ENCODE measurements at regions not wholly inside any gene's neighbourhood (a gene's known extent, or its start where the extent isn't known, plus 50 kb on each side); places are given as distances from the start of the nearest gene placed in this dataset.
"Not testable (repeated sequence)": the region's sequence is repeated elsewhere in the genome, so short reads cannot be mapped to it uniquely, and the experiment has no call there.

DNA sequence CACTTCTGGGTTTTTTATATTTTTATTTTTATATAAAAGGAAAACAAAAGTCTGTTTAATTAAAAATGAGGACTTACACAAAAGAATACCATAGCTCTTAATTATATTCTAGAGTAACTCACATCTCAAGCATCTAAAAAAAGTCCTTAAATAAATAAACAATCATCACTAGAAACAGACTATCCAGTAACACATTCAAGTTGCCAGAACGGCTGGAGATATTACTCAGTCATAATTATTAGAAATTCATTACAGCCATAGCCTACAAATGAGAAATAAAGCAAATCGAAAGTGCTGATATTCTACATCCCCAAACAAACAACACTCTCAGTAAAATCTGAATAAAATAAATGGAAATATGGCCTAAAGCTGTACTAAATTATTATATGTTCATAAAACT, 182.5 kb upstream of the C11orf58 start:
- DNase-seq (ENCODE audit: extremely low read depth in 1 of 11, low read depth in 9 of 11, low spot score in 4 of 11), result no peak

DNA sequence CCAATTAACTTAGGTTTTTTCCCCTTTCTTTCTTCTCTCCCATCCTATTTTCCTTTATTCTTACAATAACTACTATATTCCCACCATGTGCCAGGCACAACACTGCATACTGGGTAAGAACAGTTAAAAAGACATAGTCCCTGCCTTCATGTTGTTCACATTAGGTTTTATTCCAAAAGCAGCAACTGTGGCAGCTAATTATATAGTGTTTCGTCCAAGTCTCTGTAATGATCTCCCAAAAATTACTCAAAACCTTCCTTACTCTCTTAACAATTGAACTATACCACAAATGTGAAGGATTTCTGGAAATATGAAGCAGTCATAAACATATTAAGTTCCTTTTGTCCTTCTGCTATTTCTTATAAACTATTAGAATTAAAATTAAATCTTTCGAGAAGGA, 184.1 kb upstream of the C11orf58 start:
- no peak for DNase-seq (ENCODE audit: extremely low read depth in 1 of 11, low read depth in 9 of 11, low spot score in 4 of 11)

DNA sequence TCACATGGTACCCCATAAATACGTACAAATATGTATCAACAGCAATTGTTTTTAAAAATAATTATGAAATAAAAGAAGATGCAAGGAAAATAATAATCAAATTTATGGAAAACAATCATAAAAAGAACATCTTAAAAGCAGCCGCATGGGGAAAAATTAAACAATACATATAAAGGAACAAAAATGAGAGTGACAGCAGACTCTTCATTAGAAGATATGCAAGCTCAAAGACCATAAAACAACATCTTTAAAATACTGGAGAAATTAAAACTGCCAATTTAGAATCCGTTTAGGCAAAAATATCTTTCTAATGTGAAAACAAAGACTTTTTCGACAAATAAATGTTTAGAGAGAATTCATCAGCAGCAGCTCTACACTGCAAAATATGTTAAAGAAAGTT, 190.6 kb upstream of the C11orf58 start:
- no peak for DNase-seq (ENCODE audit: extremely low read depth in 1 of 11, low read depth in 9 of 11, low spot score in 4 of 11)

DNA sequence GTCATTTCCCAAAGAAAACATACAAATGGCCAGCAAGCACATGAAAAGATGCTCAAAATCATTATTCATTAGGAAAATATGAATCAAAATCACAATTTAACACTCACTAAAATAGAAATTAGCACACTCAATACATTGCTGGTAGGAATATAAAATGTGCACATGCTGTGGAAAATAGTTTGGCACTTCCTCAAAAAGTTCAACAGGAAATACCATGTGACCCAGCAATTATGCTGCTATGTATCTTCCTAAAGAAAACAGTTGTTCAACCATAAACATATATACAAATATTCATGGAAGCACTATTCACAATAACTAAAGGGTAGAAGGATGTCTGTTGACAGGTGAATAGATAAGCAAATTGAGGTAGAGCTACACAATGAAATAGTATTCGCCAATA, 187.3 kb upstream of the SOX6 start:
- DNase-seq (ENCODE audit: extremely low read depth in 1 of 11, low read depth in 9 of 11, low spot score in 4 of 11), result no peak

DNA sequence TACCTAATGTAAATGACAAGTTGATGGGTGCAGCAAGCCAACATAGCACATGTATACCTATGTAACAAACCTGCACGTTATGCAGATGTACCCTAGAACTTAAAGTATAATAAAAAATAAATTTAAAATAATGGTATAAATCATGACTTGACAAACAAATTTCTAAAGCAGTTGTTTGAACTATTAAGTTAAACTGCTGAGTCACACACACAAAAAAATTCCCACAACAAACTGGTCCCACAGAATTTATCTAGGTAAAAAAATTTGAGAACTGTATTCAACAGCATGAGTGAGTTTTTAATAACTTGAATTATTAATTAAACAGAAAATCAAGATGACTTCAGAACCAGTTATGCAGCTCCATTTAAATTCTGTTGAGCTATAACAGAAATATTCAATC, 186.0 kb upstream of the SOX6 start:
- DNase-seq (ENCODE audit: extremely low read depth in 1 of 11, low read depth in 9 of 11, low spot score in 4 of 11), result no peak

DNA sequence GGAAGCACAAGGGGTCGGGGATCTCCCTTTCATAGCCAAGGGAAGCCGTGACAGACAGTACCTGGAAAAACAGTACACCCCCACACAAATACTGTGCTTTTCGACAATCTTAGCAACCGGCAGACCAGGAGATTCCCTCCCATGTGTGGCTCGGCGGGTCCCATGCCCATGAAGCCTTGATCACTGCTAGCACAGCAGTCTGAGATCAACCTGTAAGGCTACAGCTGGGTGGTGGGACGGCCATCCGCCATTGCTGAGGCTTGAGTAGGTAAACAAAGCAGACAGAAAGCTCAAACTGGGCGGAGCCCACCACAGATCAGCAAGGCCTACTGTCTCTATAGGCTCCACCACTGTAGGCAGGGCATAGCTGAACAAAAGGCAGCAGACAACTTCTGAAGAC, 180.2 kb upstream of the SOX6 start:
- DNase-seq (ENCODE audit: extremely low read depth in 1 of 11, low read depth in 9 of 11, low spot score in 4 of 11), result no peak

DNA sequence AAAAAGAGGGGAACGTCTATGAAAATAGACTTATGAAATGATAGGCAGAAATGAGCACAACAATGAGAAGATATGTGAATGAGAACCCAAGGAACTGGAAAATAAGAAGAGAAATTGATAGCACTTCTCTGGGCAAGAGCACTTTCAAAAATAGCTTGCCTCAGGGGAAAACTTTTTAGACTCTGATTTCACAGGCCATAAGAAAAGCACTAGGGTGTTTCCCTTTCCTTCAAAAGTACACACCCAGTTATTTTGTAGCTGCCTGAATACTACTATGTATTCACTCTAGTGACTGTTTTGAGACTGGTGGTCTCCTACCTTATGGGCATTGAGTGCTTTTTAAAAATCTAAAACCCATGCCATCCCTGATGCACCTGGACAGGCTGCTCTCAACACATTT, 172.3 kb upstream of the SOX6 start:
- DNase-seq (ENCODE audit: extremely low read depth in 1 of 11, low read depth in 9 of 11, low spot score in 4 of 11), result no peak

DNA sequence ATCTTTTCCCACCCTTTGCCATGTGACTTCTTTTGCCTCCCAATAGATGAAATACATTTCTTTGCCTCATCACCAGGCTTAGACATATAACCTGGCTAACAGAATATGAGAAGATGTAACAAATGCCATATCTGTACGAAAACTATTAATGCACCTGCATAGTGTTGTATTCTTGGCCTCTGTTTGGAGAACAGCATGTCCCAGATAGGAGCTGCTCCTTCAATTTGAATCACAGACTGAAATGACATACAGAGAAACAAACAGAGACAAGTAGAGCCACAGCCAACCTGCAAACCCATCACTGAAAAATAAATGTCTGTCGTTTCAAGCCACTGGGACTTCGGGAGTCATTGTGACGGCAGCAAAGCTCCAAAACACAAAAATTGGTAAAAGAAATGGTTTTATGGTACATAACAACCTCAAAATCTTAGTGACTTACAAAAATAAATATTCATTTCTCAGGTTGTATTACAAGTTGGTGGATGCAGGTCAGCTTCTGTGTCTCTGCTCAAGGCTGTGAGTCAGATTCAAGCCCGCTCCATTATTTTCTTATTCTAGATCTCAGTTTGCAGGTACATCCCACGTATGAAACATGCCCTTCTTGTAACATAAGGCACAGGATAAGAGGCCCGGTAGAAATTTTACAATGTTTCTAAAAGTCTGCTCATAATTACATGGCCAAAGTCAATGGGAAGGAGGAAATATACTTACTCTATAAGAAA, 171.3 kb upstream of the SOX6 start:
- no peak for DNase-seq (ENCODE audit: extremely low read depth in 1 of 11, low read depth in 9 of 11, low spot score in 4 of 11)

DNA sequence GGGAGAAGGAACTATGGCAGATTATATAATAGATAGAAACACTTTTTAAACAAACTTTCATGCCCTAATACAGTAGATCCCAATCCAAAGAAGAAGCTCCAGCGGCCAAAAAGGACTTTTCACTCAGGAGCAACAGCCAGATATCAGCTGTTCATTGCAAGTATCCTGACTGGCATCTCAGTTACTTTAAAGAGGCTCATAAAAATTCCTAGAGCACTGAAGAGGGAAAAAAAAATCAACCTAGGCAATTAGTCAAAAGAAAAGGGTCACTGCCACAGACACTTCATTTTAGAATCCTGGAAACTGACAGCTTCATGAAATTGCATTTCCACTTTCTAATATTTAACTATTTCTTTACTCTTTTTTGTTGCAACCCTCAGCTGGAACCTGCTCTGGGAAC, 170.6 kb upstream of the SOX6 start:
- DNase-seq (ENCODE audit: extremely low read depth in 1 of 11, low read depth in 9 of 11, low spot score in 4 of 11), result peak in 2 of 11 donors; percentile 2 to 7

DNA sequence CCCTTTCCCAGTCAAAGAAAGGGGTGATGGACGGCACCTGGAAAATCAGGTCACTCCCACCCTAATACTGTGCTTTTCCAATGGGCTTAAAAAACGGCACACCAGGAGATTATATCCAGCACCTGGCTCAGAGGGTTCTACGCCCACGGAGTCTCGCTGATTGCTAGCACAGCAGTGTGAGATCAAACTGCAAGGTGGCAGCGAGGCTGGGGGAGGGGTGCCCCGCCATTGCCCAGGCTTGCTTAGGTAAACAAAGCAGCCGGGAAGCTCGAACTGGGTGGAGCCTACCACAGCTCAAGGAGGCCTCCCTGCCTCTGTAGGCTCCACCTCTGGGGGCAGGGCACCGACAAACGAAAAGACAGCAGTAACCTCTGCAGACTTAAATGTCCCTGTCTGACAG, 164.4 kb upstream of the SOX6 start:
- not testable (repeated sequence) for DNase-seq (ENCODE audit: extremely low read depth in 1 of 11, low read depth in 9 of 11, low spot score in 4 of 11)

DNA sequence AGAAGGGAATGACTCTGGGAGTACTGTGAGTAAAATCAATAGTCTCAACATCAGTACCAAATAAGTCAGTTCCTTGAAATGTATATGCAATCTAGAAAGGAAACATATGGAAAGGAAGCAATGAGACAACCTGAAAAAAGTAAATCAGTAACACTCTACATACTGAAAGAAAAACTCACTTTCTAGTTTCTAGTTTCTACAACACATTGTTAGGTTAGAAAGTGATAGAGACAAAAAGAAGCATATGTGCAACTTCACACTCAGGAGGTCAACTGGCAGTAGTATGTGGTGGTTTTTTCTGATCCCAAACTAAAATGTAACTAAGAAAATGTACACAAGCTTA, 156.5 kb upstream of the SOX6 start:
- DNase-seq (ENCODE audit: extremely low read depth in 1 of 11, low read depth in 9 of 11, low spot score in 4 of 11), result no peak

DNA sequence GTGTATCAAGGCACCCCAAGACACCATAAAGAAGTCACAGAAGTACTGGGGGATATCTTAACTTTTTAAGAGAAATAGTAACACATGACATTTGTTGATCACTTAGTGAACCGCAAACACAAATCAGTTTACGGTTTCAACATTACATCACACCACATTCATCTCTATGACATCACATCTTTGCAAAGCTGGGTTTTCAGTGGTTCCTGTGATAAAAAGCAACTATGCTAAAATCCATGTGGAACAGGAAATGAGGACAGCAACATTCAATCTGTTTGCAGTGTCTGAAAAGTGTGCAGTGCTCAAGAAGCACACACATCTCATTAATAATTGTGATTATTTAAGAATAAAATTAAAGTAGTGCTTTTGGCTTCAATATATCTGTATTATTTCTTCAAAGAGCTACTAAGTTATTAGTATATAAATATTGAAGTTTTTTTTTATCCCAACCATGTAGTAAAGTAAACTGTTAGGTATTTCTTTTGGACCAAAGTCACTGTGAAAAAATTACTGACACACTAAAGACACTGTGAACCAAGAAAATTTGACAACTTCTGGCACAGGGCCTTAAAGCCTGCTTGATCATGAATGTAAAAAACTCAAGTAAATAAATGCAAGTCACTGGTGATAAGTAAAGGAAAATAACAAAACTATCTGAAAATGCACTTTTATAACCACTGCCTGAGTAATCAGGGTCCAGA, 156.0 kb upstream of the SOX6 start:
- DNase-seq (ENCODE audit: extremely low read depth in 1 of 11, low read depth in 9 of 11, low spot score in 4 of 11), result no peak

DNA sequence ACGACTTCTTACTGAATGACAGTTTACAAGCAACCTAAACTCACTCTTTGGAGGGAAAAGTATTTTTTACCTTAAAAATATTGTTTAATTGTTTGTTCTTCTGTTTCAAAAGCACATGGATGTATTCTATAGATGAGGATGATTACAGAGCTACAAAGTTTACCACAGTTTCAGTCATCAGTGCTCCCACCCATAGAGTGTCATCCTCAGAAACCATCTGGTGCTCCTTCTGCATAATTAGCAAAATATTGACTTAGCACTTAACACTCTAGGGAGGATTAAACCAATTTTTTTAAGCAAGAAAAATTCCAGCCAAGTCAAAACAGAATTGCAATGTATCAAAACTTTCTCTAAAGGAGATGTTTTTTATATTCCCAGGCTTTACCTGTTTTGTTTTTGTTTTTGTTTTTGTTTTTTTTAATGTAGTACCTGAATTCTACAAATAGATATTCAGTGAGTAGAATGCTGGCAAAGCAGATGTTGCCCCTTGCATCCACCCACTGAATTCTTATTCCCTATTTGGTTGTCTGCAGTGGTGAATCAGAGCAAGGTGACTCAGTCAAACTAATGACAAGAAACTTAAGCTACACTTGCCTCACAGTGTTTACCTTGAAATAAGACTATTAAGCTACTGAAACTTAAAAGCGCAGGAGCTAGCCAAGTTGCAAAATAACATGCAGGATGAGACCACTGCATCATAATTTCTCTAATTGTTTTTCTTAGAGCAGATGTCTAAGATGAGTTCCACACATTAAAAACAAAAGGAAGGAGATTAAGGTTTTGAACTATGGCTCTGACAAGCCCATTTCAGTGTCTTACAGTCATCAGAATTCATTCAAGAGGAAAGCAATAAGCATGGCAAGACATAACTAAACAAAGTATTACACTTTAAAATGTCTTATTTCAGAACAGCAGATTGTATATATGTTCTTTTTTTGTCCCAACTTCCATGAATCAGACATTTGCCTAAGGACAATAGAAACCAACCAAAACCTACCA, 155.1 kb upstream of the SOX6 start:
- peak in 2 of 11 donors; percentile 8 to 11 for DNase-seq (ENCODE audit: extremely low read depth in 1 of 11, low read depth in 9 of 11, low spot score in 4 of 11)

DNA sequence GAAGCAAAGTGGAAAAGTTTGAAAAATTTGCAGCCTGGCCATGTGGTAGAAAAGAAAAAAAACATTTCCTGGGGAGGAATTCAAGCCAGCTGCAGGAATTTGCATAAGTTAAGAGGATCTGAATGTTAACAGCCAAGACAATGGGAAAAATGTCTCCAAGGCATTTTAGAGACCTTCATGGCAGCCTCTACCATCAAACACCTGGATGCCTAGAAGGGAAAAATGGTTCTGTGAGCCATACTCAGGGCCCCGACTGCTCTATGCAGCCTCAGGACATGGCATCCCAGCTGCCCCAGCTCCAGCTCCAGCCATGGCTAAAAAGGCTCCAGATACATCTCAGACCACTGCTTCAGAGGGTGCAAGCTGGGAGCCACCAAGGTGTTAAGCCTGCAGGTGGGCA, 149.1 kb upstream of the SOX6 start:
- no peak for DNase-seq (ENCODE audit: extremely low read depth in 1 of 11, low read depth in 9 of 11, low spot score in 4 of 11)

DNA sequence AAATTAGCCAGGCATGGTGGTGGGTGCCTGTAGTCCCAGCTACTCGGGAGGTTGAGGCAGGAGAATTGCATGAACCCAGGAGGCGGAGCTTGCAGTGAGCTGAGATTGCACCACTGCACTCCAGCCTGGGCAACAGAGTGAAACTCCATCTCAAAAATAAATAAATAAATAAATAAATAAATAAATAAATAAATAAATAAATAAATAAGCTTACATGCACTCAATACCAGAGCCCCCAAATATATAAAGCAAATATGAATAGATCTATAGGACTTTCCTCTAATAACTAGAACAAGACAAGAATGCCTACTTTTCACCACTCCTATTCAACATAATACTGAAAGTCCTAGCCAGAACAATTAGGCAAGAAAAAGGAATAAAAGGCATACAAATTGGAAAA, 147.5 kb upstream of the SOX6 start:
- not testable (repeated sequence) for DNase-seq (ENCODE audit: extremely low read depth in 1 of 11, low read depth in 9 of 11, low spot score in 4 of 11)

DNA sequence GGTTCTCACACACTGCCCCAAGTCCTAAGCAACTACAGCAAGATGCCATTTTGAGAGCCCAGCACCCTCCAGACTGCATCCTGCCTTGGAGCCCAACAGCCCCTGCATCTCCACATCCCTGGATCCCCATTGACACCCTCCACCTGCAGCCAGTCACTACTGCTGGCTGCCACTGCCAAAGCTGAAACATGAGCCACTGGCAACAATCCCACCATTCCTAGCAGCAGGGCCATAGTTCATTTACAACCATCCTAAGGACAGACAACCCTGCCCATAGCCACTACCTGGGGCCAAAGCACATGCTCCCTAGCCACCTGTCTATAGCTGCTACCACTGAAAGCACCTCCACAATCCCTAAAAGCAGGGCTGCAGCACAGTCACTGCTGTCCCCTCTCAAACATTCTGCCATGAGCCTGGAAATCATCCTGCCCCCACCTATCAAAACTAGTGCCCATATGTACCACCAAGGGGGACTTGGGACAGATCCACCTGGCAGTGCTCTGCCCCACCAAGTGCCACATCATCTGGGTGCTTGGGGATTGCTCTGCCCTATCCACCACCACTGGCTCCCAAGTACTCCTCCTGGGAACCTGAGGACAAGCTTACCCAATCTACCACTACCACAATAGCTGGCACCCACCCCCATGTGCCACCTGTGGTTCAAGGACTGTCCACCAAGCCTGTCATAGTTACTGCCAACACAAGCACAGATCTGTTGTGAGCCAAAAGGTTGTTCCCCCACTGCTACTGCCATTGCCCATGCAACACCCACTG, 138.8 kb upstream of the SOX6 start:
- DNase-seq (ENCODE audit: extremely low read depth in 1 of 11, low read depth in 9 of 11, low spot score in 4 of 11), result no peak

DNA sequence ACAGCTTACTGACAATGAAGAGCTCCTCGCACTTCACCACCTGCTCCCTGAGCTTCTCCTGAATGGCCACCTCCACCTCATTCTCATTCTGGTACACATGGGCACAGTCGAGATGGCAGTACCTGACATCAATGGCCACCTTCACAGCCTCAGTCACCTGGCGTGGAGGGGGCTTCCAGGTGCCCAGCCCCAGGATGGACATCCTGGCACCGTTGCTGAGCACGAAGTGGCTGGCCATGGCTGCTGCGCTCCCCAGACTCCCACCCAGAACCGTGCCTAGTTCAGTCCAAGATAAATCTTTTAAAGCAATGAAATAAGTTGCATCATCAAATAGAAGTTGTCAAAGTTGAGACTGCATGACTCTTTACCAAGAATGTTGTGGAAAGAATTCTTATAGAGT, 128.1 kb upstream of the SOX6 start:
- no peak for DNase-seq (ENCODE audit: extremely low read depth in 1 of 11, low read depth in 9 of 11, low spot score in 4 of 11)

DNA sequence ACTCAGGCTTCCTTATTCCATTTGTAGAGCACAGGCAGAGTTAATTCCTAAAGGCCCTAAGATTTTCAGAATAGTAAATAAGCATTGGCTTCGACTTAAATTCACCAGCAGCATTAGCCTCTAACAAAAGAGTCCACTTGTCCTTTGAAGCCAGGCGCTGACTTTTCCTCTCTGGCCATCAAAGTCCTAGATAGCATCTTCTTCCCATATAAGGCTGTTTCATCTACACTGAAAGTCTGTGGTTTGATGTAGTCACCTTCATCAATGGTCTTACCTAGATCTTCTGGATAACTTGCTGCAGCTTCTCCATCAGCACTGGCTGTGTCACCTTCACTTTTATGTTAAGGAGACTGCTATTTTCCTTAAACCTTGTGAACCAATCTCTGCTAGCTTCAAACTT, 118.3 kb upstream of the SOX6 start:
- no peak for DNase-seq (ENCODE audit: extremely low read depth in 1 of 11, low read depth in 9 of 11, low spot score in 4 of 11)

DNA sequence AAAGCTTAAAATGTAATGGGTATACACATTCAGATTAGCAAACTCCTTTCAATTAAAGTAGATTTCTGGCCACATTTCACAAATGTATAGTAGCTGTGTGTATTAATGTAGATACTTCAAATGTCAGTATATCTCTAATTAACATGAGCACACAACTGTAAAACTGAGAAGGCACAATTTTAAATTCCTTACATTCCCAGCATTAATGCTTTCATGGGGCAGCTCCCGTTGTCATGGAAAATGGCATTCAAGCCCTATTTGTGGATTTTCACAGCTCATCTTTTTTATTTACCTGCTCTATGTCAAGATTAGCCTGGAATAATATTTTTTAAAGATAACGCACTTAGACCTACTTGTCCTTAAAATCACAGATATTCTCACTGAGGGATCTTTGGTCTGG, 113.6 kb upstream of the SOX6 start:
- no peak for DNase-seq (ENCODE audit: extremely low read depth in 1 of 11, low read depth in 9 of 11, low spot score in 4 of 11)

Data from renal cortex interstitium (tissue), 11 donors.